HL-60 (cell line): ENCODE measurements at regions not wholly inside any gene's neighbourhood (a gene's known extent, or its start where the extent isn't known, plus 50 kb on each side); places are given as distances from the start of the nearest gene placed in this dataset.

Source experiments
- DNase-seq, 2 experiments: peaks; one replicate each; pipeline ENCODE4 v3.0.0-alpha.2; 2010 to 2020; ENCODE audit warnings: low read depth in 1 of 2, low spot score in 1 of 2
- H3K27ac ChIP-seq: fragments of 250-450 bp; sonication (Bioruptor Pico); replicated peaks from 2 replicates; pipeline ENCODE4 v1.5.1; 2020; ENCODE audit warnings: mild to moderate bottlenecking, moderate library complexity
- H3K27me3 ChIP-seq: fragments of 250-450 bp; sonication (Bioruptor Pico); 2 replicates; pipeline ENCODE4 v1.5.1; 2021; ENCODE audit warnings: mild to moderate bottlenecking, moderate library complexity; ENCODE audit not compliant: insufficient read depth, poor library complexity, severe bottlenecking
- H3K4me3 ChIP-seq: replicated peaks from 2 replicates; pipeline ENCODE4 v1.5.1; 2011; ENCODE audit warnings: mild to moderate bottlenecking, control low read depth, low read length; ENCODE audit not compliant: insufficient read depth
- GABPA ChIP-seq: IDR thresholded peaks from 2 replicates; pipeline ENCODE4 v1.6.1; 2012; ENCODE audit warnings: low read depth
- POLR2AphosphoS5 ChIP-seq: IDR thresholded peaks from 2 replicates; pipeline ENCODE4 v1.6.1; 2012; ENCODE audit warnings: low read depth
- SPI1 ChIP-seq: IDR thresholded peaks from 2 replicates; pipeline ENCODE4 v1.6.1; 2012; ENCODE audit warnings: low read depth, mild to moderate bottlenecking, borderline replicate concordance
- TF ChIP-seq, protein P1 (sequence below): IDR thresholded peaks from one replicate; pipeline ENCODE4 v1.5.1; 2011; ENCODE audit warnings: low read length, control low read depth, inconsistent platforms; ENCODE audit not compliant: insufficient read depth
- TF ChIP-seq, protein P2 (sequence below): IDR thresholded peaks from 2 replicates; pipeline ENCODE4 v1.6.1; 2012; ENCODE audit warnings: low read depth; ENCODE audit not compliant: insufficient replicate concordance

DNA sequence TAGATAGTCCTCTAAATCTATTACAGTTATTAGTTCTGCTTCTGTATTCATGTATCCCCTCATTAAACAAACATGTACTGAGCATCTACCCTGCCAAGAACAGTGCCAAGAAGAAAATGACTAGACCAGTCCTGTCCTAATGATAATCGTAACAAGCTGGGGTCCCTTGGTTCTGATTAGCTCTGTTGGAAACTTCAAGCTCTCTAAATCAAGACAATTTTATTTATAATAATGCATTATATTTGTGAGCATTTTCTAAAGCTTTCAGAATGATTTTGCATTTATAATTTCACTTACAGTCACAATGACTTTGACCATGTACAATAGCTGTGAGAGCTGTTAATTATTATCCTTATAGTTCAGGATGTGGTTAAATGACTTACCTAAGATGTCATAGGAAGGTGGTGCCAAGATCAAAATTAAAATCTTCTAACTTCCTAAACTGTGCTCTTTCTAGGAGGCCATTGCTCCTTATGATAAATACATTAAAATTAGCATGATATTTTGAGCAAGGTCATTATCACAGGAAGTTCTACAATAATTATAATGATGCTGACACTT lies 336.5 kb upstream of the SLC39A10 start:
- no peak overlapping the region for H3K27ac ChIP-seq

DNA sequence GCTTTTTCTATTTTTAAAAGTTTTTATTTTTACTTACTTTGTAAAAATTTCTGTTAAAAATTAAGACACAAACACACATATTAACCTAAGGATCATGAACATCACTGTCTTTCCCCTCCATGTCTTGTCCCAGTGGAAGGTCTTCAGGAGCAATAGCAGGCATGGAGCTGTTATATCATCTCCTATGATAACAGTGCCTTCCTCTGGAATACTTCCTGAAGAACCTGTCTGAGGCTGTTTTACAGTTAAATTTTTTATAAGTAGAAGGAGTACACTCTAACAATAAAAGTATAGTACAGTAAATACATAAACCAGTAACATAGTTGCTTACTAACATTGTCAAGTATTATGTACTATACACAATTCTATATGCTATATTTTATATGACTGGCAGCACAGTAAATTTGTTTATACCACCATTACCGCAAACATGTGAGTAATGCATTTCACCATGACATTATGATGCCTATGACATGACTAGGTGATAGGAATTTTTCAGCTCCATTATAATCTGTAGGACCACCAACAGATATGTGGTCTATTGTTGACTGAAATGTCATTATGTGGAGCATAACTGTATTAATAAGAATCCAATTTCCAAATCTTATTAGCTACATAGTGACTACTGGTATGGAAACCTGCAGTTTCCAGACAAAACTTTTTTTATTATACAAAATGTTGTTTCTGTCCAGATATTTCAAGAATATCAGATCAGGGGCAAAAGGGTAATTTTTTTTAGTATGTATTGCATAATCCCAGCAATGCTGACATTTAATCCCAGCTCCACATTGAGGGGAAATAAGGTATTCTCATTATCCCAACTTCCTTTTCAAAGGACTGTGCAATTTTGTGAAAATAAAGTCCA lies 337.2 kb upstream of the SLC39A10 start:
- Histone ChIP-seq H3K27me3 (no peaks in the 10 kb centered on the region), H3K27ac (no peak overlapping the region), H3K4me3 (no peak overlapping the region)
- DNase-seq: no peak
- no peak for TF ChIP-seq SPI1
- TF ChIP-seq POLR2AphosphoS5: no peak
- TF ChIP-seq, protein P1, sequence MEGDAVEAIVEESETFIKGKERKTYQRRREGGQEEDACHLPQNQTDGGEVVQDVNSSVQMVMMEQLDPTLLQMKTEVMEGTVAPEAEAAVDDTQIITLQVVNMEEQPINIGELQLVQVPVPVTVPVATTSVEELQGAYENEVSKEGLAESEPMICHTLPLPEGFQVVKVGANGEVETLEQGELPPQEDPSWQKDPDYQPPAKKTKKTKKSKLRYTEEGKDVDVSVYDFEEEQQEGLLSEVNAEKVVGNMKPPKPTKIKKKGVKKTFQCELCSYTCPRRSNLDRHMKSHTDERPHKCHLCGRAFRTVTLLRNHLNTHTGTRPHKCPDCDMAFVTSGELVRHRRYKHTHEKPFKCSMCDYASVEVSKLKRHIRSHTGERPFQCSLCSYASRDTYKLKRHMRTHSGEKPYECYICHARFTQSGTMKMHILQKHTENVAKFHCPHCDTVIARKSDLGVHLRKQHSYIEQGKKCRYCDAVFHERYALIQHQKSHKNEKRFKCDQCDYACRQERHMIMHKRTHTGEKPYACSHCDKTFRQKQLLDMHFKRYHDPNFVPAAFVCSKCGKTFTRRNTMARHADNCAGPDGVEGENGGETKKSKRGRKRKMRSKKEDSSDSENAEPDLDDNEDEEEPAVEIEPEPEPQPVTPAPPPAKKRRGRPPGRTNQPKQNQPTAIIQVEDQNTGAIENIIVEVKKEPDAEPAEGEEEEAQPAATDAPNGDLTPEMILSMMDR: no peak
- TF ChIP-seq GABPA: no peak
- TF ChIP-seq, protein P2, sequence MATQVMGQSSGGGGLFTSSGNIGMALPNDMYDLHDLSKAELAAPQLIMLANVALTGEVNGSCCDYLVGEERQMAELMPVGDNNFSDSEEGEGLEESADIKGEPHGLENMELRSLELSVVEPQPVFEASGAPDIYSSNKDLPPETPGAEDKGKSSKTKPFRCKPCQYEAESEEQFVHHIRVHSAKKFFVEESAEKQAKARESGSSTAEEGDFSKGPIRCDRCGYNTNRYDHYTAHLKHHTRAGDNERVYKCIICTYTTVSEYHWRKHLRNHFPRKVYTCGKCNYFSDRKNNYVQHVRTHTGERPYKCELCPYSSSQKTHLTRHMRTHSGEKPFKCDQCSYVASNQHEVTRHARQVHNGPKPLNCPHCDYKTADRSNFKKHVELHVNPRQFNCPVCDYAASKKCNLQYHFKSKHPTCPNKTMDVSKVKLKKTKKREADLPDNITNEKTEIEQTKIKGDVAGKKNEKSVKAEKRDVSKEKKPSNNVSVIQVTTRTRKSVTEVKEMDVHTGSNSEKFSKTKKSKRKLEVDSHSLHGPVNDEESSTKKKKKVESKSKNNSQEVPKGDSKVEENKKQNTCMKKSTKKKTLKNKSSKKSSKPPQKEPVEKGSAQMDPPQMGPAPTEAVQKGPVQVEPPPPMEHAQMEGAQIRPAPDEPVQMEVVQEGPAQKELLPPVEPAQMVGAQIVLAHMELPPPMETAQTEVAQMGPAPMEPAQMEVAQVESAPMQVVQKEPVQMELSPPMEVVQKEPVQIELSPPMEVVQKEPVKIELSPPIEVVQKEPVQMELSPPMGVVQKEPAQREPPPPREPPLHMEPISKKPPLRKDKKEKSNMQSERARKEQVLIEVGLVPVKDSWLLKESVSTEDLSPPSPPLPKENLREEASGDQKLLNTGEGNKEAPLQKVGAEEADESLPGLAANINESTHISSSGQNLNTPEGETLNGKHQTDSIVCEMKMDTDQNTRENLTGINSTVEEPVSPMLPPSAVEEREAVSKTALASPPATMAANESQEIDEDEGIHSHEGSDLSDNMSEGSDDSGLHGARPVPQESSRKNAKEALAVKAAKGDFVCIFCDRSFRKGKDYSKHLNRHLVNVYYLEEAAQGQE: no peak

More for the DNA sequence above, 336.5 kb upstream of the SLC39A10 start:
- TF ChIP-seq GABPA (no peak), SPI1 (no peak), POLR2AphosphoS5 (no peak)
- TF ChIP-seq, protein P2: no peak
- TF ChIP-seq, protein P1: no peak
- no peak for DNase-seq
- no peak overlapping the region for H3K4me3 ChIP-seq
- no peaks in the 10 kb centered on the region for H3K27me3 ChIP-seq

DNA sequence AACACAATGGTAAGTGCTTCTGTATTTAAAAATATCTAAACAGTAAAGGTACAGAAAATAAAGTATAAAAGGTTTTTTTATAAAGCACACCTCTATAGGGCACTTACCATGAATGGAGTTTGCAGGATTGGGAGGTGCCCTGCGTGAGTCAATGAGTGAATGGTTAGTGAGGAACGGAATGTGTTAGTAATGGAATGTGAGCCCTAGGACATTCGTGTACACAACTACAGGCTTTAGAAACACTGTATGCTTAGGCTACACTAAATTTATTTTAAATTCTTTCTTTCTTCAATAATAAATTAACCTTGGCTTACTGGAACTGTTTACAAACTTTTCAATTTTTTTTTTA lies 337.9 kb upstream of the SLC39A10 start:
- Histone ChIP-seq H3K27ac (no peak overlapping the region), H3K27me3 (no peaks in the 10 kb centered on the region), H3K4me3 (no peak overlapping the region)
- TF ChIP-seq, protein P2: no peak
- no peak for TF ChIP-seq POLR2AphosphoS5
- no peak for DNase-seq
